ENCODE measurements at regions not wholly inside any gene's neighbourhood (a gene's known extent, or its start where the extent isn't known, plus 50 kb on each side); places are given as distances from the start of the nearest gene placed in this dataset.

GRCh38 chr12:59182658-59183455 is 262.6 kb upstream of the LRIG3 start:
- TF ChIP-seq, protein P1, sequence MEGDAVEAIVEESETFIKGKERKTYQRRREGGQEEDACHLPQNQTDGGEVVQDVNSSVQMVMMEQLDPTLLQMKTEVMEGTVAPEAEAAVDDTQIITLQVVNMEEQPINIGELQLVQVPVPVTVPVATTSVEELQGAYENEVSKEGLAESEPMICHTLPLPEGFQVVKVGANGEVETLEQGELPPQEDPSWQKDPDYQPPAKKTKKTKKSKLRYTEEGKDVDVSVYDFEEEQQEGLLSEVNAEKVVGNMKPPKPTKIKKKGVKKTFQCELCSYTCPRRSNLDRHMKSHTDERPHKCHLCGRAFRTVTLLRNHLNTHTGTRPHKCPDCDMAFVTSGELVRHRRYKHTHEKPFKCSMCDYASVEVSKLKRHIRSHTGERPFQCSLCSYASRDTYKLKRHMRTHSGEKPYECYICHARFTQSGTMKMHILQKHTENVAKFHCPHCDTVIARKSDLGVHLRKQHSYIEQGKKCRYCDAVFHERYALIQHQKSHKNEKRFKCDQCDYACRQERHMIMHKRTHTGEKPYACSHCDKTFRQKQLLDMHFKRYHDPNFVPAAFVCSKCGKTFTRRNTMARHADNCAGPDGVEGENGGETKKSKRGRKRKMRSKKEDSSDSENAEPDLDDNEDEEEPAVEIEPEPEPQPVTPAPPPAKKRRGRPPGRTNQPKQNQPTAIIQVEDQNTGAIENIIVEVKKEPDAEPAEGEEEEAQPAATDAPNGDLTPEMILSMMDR (conservative IDR thresholded peaks at IDR 0.05; ENCODE audit: low read length), result no peak
- TF ChIP-seq EZH2phosphoT487 (IDR thresholded peaks at IDR 0.05; ENCODE audit: borderline replicate concordance), result no peak
- Histone ChIP-seq H3K36me3 (ENCODE audit: insufficient read depth, low read length) (no peaks in the 10 kb centered on the region), H2AFZ (ENCODE audit: low read length) (no peak overlapping the region), H4K20me1 (ENCODE audit: insufficient read depth, low read length, poor library complexity, severe bottlenecking) (no peaks in the 10 kb centered on the region), H3K27me3 (ENCODE audit: insufficient read depth, low read length, poor library complexity, severe bottlenecking) (no peaks in the 10 kb centered on the region), H3K4me1 (ENCODE audit: insufficient read depth, low read length, poor library complexity, severe bottlenecking) (peaks cover 10% of the 10 kb centered on the region), H3K9ac (ENCODE audit: low read depth, low read length, poor library complexity, severe bottlenecking) (no peak overlapping the region), H3K9me2 (replicated peaks; ENCODE audit: low read depth, low read length) (no peaks in the 10 kb centered on the region), H3K4me2 (ENCODE audit: low read depth, low read length, poor library complexity, severe bottlenecking) (no peak overlapping the region), H3K9me3 (ENCODE audit: insufficient read depth, low read depth, low read length) (no peaks in the 10 kb centered on the region), H3K79me2 (ENCODE audit: insufficient read depth, low read length) (no peaks in the 10 kb centered on the region), H3F3A (ENCODE audit: low read depth) (no peaks in the 10 kb centered on the region), H3K4me3 (ENCODE audit: low read length, poor library complexity, severe bottlenecking) (no peak overlapping the region)

- no peak overlapping the region for H3K9ac ChIP-seq (ENCODE audit: low read depth, low read length, poor library complexity, severe bottlenecking)
These were observed 261.9 kb upstream of the LRIG3 start for GRCh38 chr12:59182191-59182590.

GRCh38 chr12:59181196-59181777 is 261.0 kb upstream of the LRIG3 start:
- no peaks in the 10 kb centered on the region for H3K9me3 ChIP-seq (ENCODE audit: insufficient read depth, low read depth, low read length)
- no peak overlapping the region for H3K4me3 ChIP-seq (ENCODE audit: low read length, poor library complexity, severe bottlenecking)
- no peaks in the 10 kb centered on the region for H3K27me3 ChIP-seq (ENCODE audit: insufficient read depth, low read length, poor library complexity, severe bottlenecking)
- H3F3A ChIP-seq (ENCODE audit: low read depth), result no peaks in the 10 kb centered on the region
- no peak overlapping the region for H2AFZ ChIP-seq (ENCODE audit: low read length)
- H3K79me2 ChIP-seq (ENCODE audit: insufficient read depth, low read length), result no peaks in the 10 kb centered on the region
- H3K9ac ChIP-seq (ENCODE audit: low read depth, low read length, poor library complexity, severe bottlenecking), result no peak overlapping the region
- H3K4me2 ChIP-seq (ENCODE audit: low read depth, low read length, poor library complexity, severe bottlenecking), result no peak overlapping the region
- H3K36me3 ChIP-seq (ENCODE audit: insufficient read depth, low read length), result no peaks in the 10 kb centered on the region
- H3K9me2 ChIP-seq (replicated peaks; ENCODE audit: low read depth, low read length), result no peaks in the 10 kb centered on the region
- no peak for TF ChIP-seq EZH2phosphoT487 (IDR thresholded peaks at IDR 0.05; ENCODE audit: borderline replicate concordance)
- TF ChIP-seq, protein P1 (conservative IDR thresholded peaks at IDR 0.05; ENCODE audit: low read length), result no peak
- peaks cover 10% of the 10 kb centered on the region for H3K4me1 ChIP-seq (ENCODE audit: insufficient read depth, low read length, poor library complexity, severe bottlenecking)
- H4K20me1 ChIP-seq (ENCODE audit: insufficient read depth, low read length, poor library complexity, severe bottlenecking), result no peaks in the 10 kb centered on the region

More at GRCh38 chr12:59182191-59182590, 261.9 kb upstream of the LRIG3 start:
- H3K4me1 ChIP-seq (ENCODE audit: insufficient read depth, low read length, poor library complexity, severe bottlenecking), result peaks cover 10% of the 10 kb centered on the region
- no peaks in the 10 kb centered on the region for H3K36me3 ChIP-seq (ENCODE audit: insufficient read depth, low read length)
- H3K27me3 ChIP-seq (ENCODE audit: insufficient read depth, low read length, poor library complexity, severe bottlenecking), result no peaks in the 10 kb centered on the region
- H3F3A ChIP-seq (ENCODE audit: low read depth), result no peaks in the 10 kb centered on the region
- H4K20me1 ChIP-seq (ENCODE audit: insufficient read depth, low read length, poor library complexity, severe bottlenecking), result no peaks in the 10 kb centered on the region
- no peaks in the 10 kb centered on the region for H3K9me2 ChIP-seq (replicated peaks; ENCODE audit: low read depth, low read length)
- TF ChIP-seq, protein P1 (conservative IDR thresholded peaks at IDR 0.05; ENCODE audit: low read length), result no peak
- no peak for TF ChIP-seq EZH2phosphoT487 (IDR thresholded peaks at IDR 0.05; ENCODE audit: borderline replicate concordance)
- H2AFZ ChIP-seq (ENCODE audit: low read length), result no peak overlapping the region
- H3K9me3 ChIP-seq (ENCODE audit: insufficient read depth, low read depth, low read length), result no peaks in the 10 kb centered on the region
- no peak overlapping the region for H3K4me2 ChIP-seq (ENCODE audit: low read depth, low read length, poor library complexity, severe bottlenecking)
- H3K79me2 ChIP-seq (ENCODE audit: insufficient read depth, low read length), result no peaks in the 10 kb centered on the region
- H3K4me3 ChIP-seq (ENCODE audit: low read length, poor library complexity, severe bottlenecking), result no peak overlapping the region
